T-helper 2 cell (primary cell): ENCODE measurements at regions not wholly inside any gene's neighbourhood (a gene's known extent, or its start where the extent isn't known, plus 50 kb on each side); places are given as distances from the start of the nearest gene placed in this dataset.
A peak's percentile ranks its signal among the peaks of the same experiment; 100 is the strongest.
"Not testable (repeated sequence)": the region's sequence is repeated elsewhere in the genome, so short reads cannot be mapped to it uniquely, and the experiment has no call there.

ENCODE experiments used
- DNase-seq, 5 experiments: peaks; one replicate each; pipeline versions ENCODE4 v3.0.0 to v3.0.0-alpha.2; 2012 to 2022

DNA sequence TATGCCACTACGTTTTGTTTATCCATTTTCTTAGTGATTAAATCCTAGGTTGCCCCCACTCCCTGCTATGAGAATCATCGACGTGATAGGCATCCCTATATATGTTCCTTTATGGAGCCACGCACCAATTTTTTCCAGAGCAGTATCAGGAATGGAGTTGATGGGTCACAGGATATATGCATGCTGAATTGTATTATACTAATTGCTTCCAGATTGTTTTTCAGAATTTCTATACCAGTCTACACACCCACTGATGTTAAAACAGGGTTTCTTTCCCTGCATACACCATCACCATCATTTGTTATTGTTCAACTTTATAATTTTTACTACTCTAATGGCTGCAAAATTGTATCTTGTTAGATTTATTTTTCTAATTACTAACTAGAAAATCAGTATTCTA, 100.1 kb upstream of the MRPS22 start:
- DNase-seq = no peak

- DNase-seq = peak in 1 of 5 experiments; percentile 50
Observed at GRCh38 chr3:139248593-139249255, 95.1 kb upstream of the MRPS22 start.

- DNase-seq = peak in 1 of 5 experiments; percentile 65
Observed at GRCh38 chr3:139251529-139251928, 92.3 kb upstream of the MRPS22 start.

DNA sequence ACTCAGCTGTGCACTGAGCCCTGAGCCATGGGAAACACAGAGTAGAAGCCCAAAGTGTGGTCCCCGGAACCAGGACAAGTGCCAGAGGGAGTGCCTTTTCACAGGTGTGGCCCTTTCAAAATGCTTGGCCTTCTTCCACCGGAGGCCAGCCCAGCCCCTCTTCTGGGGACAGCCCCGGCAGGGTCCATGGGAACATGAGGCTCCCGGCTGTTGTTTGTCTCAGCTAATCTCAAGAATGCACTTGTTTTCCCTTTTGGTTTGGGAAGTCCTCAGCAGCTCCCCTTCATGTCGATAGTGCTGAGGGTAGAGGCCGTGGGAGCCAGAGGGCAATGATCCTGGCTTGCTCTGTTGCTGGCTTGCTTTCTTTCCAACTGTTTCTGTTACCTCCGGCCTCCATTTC, 91.1 kb upstream of the MRPS22 start:
- no peak for DNase-seq

GRCh38 chr3:139258276-139258675, 85.5 kb upstream of the MRPS22 start:
- no peak for DNase-seq

- DNase-seq = no peak
Observed at GRCh38 chr3:139259398-139259797, 84.4 kb upstream of the MRPS22 start.

DNA sequence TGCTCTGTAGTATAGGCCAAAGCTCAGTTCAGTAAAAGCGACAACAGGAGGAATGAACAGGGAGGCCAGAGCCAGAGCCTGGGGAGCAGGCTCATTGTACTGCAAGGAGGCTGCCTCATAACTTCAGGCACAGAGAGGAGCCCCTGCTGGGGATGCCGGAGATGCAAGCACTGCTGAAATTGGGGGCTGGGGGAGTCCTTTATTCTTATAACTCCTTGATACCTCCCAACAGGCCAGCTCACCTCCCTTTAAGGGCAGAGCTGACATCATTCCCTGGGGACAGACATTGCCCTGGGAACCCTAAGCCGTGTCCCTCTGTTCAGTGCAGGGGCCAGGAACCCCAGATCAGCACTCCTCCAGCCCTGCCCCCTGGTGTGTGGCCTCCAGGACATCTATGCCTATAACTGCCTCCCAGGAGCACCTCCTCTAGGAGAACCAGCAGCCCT, 83.8 kb upstream of the MRPS22 start:
- DNase-seq = no peak

GRCh38 chr3:139260793-139261736, 82.8 kb upstream of the MRPS22 start:
- DNase-seq = no peak

DNA sequence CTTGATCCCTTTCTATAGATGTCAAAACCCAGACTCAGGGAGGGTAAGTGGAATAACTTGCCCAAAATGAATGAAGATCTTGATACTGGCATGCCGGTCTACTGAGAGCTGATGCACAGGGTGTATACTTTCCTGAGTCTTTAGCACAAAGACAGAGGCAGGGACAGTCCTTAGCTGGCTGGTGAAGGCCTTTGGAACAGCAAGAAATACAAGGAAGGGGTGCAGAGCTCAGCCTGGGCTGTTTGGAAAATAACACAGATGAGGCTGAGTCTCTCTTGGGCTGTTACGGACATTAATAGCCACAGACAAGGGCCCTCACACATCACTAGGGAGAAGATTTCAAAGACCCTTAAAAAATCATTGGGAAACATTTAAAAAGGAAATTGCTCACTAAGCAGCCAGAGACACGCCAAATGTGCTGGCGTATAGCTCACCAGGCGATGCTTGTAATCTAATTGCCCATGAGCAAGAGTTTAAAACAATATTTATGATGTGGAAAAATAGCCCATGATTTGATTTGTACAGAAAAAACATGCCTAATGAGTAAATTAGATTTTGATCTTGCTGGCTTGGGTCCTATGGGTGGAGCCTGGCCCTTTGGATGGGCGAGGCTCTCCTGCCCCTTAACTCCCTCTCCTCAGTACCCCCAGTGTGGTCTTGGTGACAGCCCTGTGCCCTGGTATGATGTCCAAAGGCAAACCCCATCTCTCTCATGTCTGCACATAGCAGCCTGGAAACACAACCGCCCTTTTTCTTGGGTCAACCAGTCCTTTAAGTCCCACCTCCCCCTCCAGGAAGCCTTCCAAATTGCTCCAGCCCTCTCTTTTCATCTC, 81.8 kb upstream of the MRPS22 start:
- no peak for DNase-seq

GRCh38 chr3:139263798-139264197, 80.0 kb upstream of the MRPS22 start:
- no peak for DNase-seq

- no peak for DNase-seq
Observed at GRCh38 chr3:139264375-139264774, 79.4 kb upstream of the MRPS22 start.

- no peak for DNase-seq
Observed at GRCh38 chr3:139265131-139266016, 78.4 kb upstream of the MRPS22 start.

DNA sequence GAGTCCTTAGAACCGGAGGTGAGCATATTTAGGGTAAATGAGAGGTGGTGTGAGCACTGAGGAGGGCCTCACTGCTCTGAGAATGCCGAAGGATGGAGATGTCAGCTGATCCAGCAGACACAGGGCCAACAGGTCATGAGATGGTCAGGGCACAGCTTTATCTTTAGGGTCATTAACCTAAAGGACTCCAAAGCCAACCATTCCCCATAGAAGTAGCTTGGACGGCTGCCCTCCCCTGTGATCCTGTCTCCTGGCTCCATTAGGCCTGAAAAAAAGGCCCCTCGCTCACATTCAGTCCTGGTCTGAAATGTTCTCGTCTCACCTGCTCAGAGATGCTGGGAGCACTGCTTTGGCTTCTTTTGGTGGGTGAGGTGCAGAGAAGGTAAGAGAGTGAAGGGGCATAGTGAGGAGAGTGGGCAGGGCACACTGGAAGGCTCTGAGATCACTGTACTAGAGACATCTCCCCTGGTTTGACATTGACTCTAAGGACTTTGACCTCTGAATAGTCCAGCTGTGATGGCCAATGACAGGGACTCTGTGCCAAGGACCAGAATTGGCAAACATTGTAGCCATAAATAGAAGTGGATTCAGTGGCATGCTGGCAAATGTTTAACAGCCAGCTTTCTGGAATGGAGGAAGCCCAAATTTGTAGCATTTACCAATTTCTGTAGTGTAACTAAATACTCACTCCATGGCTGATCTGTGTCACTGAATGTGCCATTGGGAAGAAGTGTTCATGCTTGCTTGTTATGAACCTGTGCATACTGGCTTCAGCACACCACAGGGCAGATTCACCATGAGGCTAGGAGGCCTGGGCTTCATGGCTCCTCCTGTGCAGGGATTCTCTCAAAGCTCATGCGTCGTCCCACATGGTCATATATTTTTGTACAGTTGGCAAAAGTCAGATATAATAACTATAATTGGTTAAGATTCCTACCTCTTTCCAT, 76.2 kb upstream of the MRPS22 start:
- DNase-seq = no peak

GRCh38 chr3:139269984-139270383, 73.8 kb upstream of the MRPS22 start:
- no peak for DNase-seq

DNA sequence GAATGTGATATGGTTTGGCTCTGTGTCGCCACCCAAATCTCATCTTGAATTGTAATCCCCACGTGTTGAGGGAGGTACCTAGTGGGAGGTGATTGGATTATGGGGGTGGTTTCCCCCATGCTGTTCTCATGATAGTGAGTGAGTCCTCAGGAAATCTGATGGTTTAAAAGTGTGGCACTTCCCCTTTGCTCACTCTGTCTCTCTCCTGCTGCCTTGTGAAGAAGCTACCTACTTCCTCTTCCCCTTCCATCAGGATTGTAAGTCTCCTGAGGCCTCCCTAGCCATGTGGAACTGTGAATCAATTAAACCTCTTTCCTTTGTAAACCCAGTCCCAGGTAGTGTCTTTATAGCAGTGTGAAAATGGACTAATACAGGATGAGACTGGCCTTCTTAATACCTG, 73.2 kb upstream of the MRPS22 start:
- not testable (repeated sequence) for DNase-seq

- DNase-seq = peak in 1 of 5 experiments; percentile 70
Observed at GRCh38 chr3:139280027-139280671, 63.7 kb upstream of the MRPS22 start.

DNA sequence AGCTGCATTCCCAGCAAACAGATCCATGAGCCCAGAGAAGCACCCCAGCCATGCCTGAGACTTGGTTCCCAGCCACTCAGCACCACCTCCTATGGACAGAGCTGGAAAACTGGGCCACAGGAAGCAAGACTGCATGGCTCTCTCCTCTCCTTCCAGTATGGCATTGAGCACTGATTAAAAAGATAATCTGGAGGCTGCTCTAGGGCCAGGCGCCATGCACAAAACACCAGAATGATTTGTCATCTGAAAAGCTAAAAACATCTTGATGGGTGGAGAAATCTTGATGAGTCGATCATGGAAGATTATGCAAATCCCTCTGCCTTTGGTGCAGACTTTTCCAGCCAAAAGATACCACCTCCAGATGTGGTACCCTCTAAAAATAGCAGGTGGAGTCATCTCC, 62.7 kb upstream of the MRPS22 start:
- DNase-seq = no peak

DNA sequence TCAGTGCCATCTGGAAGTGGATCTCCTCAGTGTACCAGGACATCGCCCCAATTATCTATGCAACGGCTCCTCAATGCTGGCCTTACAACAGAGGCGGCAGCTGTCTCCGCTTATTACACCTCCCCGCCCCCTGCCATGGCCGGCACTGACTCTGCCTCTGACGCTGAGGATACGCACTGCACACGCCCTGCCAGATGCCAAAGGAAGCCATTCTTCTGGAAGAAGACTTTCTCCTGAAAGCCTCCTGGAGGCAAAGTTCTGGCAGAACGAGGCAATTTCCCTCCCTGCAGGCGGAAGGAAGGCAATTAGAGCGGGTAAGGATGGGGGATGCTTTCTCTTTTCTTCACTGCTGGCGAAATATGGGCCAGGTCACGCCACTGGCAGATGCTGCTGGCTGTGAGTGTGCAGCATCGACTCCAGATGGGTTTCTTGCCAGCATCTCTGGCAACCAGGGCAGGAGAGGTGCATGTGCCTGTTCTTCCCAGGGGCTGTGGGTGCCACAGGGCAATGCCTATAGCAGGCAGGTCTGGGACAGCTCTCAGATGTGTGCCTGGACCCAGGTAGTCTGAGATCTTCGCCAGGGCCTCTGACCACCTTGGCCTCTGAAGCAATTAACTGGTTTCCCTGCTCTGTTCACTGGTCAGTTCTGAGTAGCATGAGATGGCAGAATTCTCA, 62.2 kb upstream of the MRPS22 start:
- no peak for DNase-seq

DNA sequence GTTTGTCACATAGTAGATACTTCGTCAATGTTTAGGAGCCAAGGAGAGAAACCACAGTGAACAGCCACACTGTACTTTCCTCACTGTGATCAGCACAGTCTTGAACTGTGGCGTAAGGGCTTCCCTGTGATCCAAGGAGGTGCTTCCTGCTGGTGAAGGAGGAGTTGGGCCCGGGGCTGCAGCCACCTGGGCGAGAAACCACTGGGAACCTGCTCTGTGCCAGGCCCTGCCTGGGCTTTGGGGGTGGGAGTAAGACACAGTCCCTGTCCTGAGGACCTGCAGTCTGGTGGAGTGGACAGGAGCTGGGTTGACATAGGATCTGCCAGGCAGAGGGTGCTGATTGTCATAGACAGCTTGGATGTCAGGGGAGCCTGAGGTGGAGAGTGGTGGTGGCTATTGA, 60.5 kb upstream of the MRPS22 start:
- DNase-seq = no peak

- DNase-seq = no peak
Observed at GRCh38 chr3:139284221-139284620, 59.6 kb upstream of the MRPS22 start.
